HCT116 (cell line): ENCODE measurements at regions not wholly inside any gene's neighbourhood (a gene's known extent, or its start where the extent isn't known, plus 50 kb on each side); places are given as distances from the start of the nearest gene placed in this dataset.

Experiments
- ATAC-seq: fragments of 200-7000 bp; cut with Tn5 transposase; 2 replicates; pipeline ENCODE4 v1.9.1; 2020; ENCODE audit warnings: mild to moderate bottlenecking, moderate library complexity
- BruUV-seq: library from RNA; stranded (reverse); fragments of 400-500 nt; replicated peaks from 2 replicates; lab custom pipeline; 2021; lab: Mats Ljungman, UMichigan
- CTCF ChIA-PET: fragments of 300-600 bp; sonication (Branson Sonifier 250); formaldehyde crosslinking; loops from one replicate; lab custom pipeline; 2021; ENCODE audit warnings: antibody characterized with exemption; lab: Charles Lee
- POLR2A ChIA-PET: fragments of 300-600, 350-600 bp; sonication (Branson Sonifier 250); formaldehyde crosslinking; loops from one replicate; lab custom pipeline; 2021; ENCODE audit warnings: antibody characterized with exemption; lab: Charles Lee
- RAD21 ChIA-PET, 2 experiments: fragments of 300-600 bp; sonication (Branson Sonifier 250); formaldehyde crosslinking; loops; one replicate each; lab custom pipeline; 2023; ENCODE audit warnings: low total read pairs in 2 of 2; ENCODE audit not compliant: uncharacterized antibody in 2 of 2, unreplicated experiment in 2 of 2, low non-redundant PET in 1 of 2; lab: Charles Lee
- DNase-seq: peaks from one replicate; pipeline ENCODE4 v3.0.0-alpha.2; 2010; ENCODE audit warnings: low read depth, low spot score
- H2AFZ ChIP-seq: fragments of 200-600 bp; shearing (Covaris generic), sonication (generic); 2 replicates; pipeline ENCODE4 v1.6.1; 2017; ENCODE audit warnings: low read depth, mixed run types, mixed read lengths, antibody characterized with exemption, low read length; ENCODE audit not compliant: poor library complexity, severe bottlenecking
- H3K27ac ChIP-seq: 2 replicates; pipeline ENCODE4 v1.5.1; 2012; ENCODE audit warnings: low read depth, low read length
- H3K27me3 ChIP-seq: fragments of 200-600 bp; sonication (generic); 2 replicates; pipeline ENCODE4 v1.6.1; 2016; ENCODE audit warnings: mixed run types, low read length, mixed read lengths; ENCODE audit not compliant: insufficient read depth
- H3K36me3 ChIP-seq, 2 experiments: fragments of 200-500 bp in 1 of 2; fragments of 200-600 bp in 1 of 2; sonication (Bioruptor generic) in 1 of 2; sonication (generic) in 1 of 2; 2 replicates each; pipeline versions ENCODE4 v1.5.1 to v1.6.1; 2014 to 2016; ENCODE audit warnings: low read length in 2 of 2, inconsistent platforms in 1 of 2, mixed read lengths in 1 of 2, mixed run types in 1 of 2; ENCODE audit not compliant: insufficient read depth in 2 of 2, control insufficient read depth in 1 of 2
- H3K4me1 ChIP-seq, 2 experiments: fragments of 200-600 bp in 1 of 2; sonication (generic) in 1 of 2; 2 replicates each; pipeline versions ENCODE4 v1.5.1 to v1.6.1; 2012 to 2017; ENCODE audit warnings: low read length in 2 of 2, inconsistent platforms in 1 of 2, mild to moderate bottlenecking in 1 of 2, mixed read lengths in 1 of 2, mixed run types in 1 of 2, moderate library complexity in 1 of 2; ENCODE audit not compliant: insufficient read depth in 2 of 2, control insufficient read depth in 1 of 2
- H3K4me2 ChIP-seq: fragments of 200-600 bp; sonication (generic); 2 replicates; pipeline ENCODE4 v1.6.1; 2017; ENCODE audit warnings: mixed run types, low read length, mixed read lengths
- H3K4me3 ChIP-seq, 2 experiments: fragments of 200-600 bp in 1 of 2; sonication (generic) in 1 of 2; replicated peaks in 1 of 2; 2 replicates each; pipeline ENCODE4 v1.5.1; 2011 to 2016; ENCODE audit warnings: low read length in 2 of 2, control low read depth in 1 of 2, low read depth in 1 of 2, mild to moderate bottlenecking in 1 of 2, mixed read lengths in 1 of 2, mixed run types in 1 of 2
- H3K79me2 ChIP-seq: fragments of 200-600 bp; sonication (generic); 2 replicates; pipeline ENCODE4 v1.6.1; 2017; ENCODE audit warnings: mild to moderate bottlenecking, mixed run types, low read length, moderate library complexity, mixed read lengths; ENCODE audit not compliant: insufficient read depth
- H3K9ac ChIP-seq: fragments of 200-600 bp; sonication (generic); 2 replicates; pipeline ENCODE4 v1.6.1; 2016; ENCODE audit warnings: low read length, mixed read lengths
- H3K9me2 ChIP-seq: fragments of 200-600 bp; sonication (generic), shearing (Covaris generic); 2 replicates; pipeline ENCODE4 v1.6.1; 2017; ENCODE audit warnings: mixed run types, mild to moderate bottlenecking, moderate library complexity; ENCODE audit not compliant: insufficient read depth
- H3K9me3 ChIP-seq, 2 experiments: fragments of 200-500 bp in 1 of 2; fragments of 200-600 bp in 1 of 2; sonication (Bioruptor generic) in 1 of 2; sonication (generic) in 1 of 2; 2 replicates each; pipeline ENCODE4 v1.6.1; 2014 to 2017; ENCODE audit warnings: low read length in 2 of 2, mixed read lengths in 2 of 2, inconsistent platforms in 1 of 2, low read depth in 1 of 2, mild to moderate bottlenecking in 1 of 2, mixed run types in 1 of 2, moderate library complexity in 1 of 2; ENCODE audit not compliant: control insufficient read depth in 1 of 2, insufficient read depth in 1 of 2
- H4K20me1 ChIP-seq: fragments of 200-600 bp; sonication (generic), shearing (Covaris generic); 2 replicates; pipeline ENCODE4 v1.6.1; 2017; ENCODE audit warnings: mixed run types, mild to moderate bottlenecking, moderate library complexity; ENCODE audit not compliant: insufficient read depth
- CBX3 ChIP-seq: IDR thresholded peaks from 2 replicates; pipeline ENCODE4 v1.6.1; 2012; ENCODE audit warnings: low read depth
- CEBPB ChIP-seq: IDR thresholded peaks from 2 replicates; pipeline ENCODE4 v1.6.1; 2012; ENCODE audit warnings: low read depth
- EGR1 ChIP-seq: IDR thresholded peaks from 2 replicates; pipeline ENCODE4 v1.6.1; 2012; ENCODE audit warnings: low read depth
- EZH2 ChIP-seq: fragments of 200-600 bp; sonication (generic); IDR thresholded peaks from 2 replicates; pipeline ENCODE4 v1.6.1; 2017; ENCODE audit warnings: antibody characterized with exemption, mixed run types
- EZH2phosphoT487 ChIP-seq: fragments of 200-600 bp; IDR thresholded peaks from 2 replicates; pipeline ENCODE4 v1.6.1; 2018; ENCODE audit warnings: antibody characterized with exemption, borderline replicate concordance
- FOSL1 ChIP-seq: IDR thresholded peaks from 2 replicates; pipeline ENCODE4 v1.6.1; 2012; ENCODE audit warnings: low read depth
- JUND ChIP-seq: IDR thresholded peaks from 2 replicates; pipeline ENCODE4 v1.6.1; 2012
- POLR2A ChIP-seq: IDR thresholded peaks from 2 replicates; pipeline ENCODE4 v1.7.0; 2011; ENCODE audit warnings: borderline replicate concordance; ENCODE audit not compliant: insufficient read depth, insufficient read length; ENCODE audit errors: extremely low read depth
- POLR2AphosphoS5 ChIP-seq: IDR thresholded peaks from 2 replicates; pipeline ENCODE4 v1.6.1; 2011; ENCODE audit warnings: mild to moderate bottlenecking, low read depth, low read length, moderate library complexity
- RAD21 ChIP-seq: IDR thresholded peaks from 2 replicates; pipeline ENCODE4 v1.6.1; 2012; ENCODE audit warnings: low read depth, mild to moderate bottlenecking
- REST ChIP-seq: IDR thresholded peaks from 2 replicates; pipeline ENCODE4 v1.6.1; 2012; ENCODE audit warnings: low read depth
- SIN3A ChIP-seq: IDR thresholded peaks from 2 replicates; pipeline ENCODE4 v1.6.1; 2012; ENCODE audit warnings: low read depth
- SP1 ChIP-seq: IDR thresholded peaks from 2 replicates; pipeline ENCODE4 v1.6.1; 2012; ENCODE audit warnings: low read depth
- SRF ChIP-seq: IDR thresholded peaks from 2 replicates; pipeline ENCODE4 v1.6.1; 2012; ENCODE audit warnings: low read depth
- TCF7L2 ChIP-seq: IDR thresholded peaks from 2 replicates; pipeline ENCODE4 v1.7.0; 2011; ENCODE audit warnings: borderline replicate concordance, inconsistent platforms; ENCODE audit not compliant: insufficient read depth, insufficient read length; ENCODE audit errors: extremely low read depth
- YY1 ChIP-seq: IDR thresholded peaks from 2 replicates; pipeline ENCODE4 v1.6.1; 2011; ENCODE audit warnings: low read length, low read depth, moderate library complexity, mild to moderate bottlenecking; ENCODE audit not compliant: insufficient replicate concordance; ENCODE audit errors: extremely low read depth
- ZFX ChIP-seq: fragments of 450-650 bp; IDR thresholded peaks from 2 replicates; pipeline ENCODE4 v1.6.1; 2017
- ZNF274 ChIP-seq: fragments of 200-500 bp; sonication (Bioruptor generic); IDR thresholded peaks from 2 replicates; pipeline ENCODE4 v1.6.1; 2014; ENCODE audit warnings: mild to moderate bottlenecking, low read depth, low read length, inconsistent platforms
- intact Hi-C: fragments of 100-400 bp; cut with micrococcal nuclease; formaldehyde crosslinking; loops from 2 replicates; pipeline ENCODE4 v1.10.0; 2022
- TF ChIP-seq, protein P1 (sequence below): IDR thresholded peaks from 2 replicates; pipeline ENCODE4 v1.6.1; 2011; ENCODE audit warnings: mild to moderate bottlenecking, low read length, moderate library complexity; ENCODE audit not compliant: insufficient replicate concordance; ENCODE audit errors: extremely low read depth

DNA sequence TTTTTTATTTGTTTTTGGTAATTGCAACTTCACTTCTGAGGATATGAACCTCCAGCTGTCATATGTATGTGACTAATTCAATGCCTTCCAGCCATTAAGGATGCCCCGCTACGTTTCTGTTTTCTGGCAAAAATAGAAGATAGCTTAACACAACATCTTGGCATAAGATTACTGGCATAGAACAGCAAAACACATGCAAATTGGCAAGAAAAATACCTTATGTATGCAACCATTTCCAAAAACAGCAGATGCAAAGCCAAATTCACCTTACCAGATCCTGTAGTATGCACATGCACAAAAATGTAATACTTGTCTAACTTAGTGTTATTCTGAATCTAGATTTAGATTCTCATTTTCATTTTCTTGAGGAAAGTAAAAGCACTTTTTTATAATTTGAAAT, 461.1 kb upstream of the CYLC2 start (continued):
- TF ChIP-seq ZNF274 (no peak), POLR2A (no peak), TCF7L2 (no peak), CEBPB (no peak), CBX3 (no peak), EZH2phosphoT487 (no peak), JUND (no peak), EGR1 (no peak)

DNA sequence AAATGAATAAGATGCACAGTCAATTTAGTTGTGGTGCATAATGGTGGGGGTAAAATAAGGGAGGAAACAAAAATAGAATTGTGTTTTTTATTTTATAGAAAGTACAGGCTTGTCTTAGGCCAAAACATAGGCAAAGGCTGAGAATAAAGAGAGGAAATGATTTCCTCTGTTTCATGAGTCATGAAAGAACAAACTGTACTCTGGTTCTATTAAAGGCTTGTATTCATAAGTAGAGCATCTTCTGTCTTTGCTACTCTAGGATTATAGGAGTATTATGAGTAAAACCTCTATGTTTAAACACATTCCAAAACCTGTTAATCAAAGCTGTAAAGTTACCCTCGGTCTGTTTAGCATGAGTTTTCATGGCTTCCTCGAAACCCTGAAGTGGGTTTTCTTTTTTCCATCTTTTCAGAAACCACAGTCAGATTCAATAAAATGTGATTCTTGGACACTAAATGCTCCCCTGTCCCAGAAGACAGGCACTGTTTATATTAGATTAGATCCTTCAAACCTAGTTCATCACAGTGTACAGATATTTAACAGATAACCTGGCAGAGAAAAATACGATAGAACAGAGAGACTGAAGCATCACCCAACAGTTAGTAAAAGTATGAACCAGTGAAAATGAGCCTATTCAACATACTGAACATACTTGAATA, 473.9 kb upstream of the CYLC2 start:
- RAD21 ChIA-PET = no interaction called here
- no peak for DNase-seq
- POLR2A ChIA-PET = no interaction called here
- Histone ChIP-seq H3K27me3 (no peaks in the 10 kb centered on the region), H3K9me3 (peaks cover 14 to 17% of the 10 kb centered on the region in 2 experiments; a peak in 2 of 4 replicates), H3K27ac (no peak overlapping the region), H3K36me3 (no peaks in the 10 kb centered on the region), H3K9me2 (no peaks in the 10 kb centered on the region), H4K20me1 (no peaks in the 10 kb centered on the region), H3K79me2 (no peaks in the 10 kb centered on the region), H3K4me1 (no peaks in the 10 kb centered on the region), H2AFZ (no peak overlapping the region), H3K9ac (no peak overlapping the region), H3K4me2 (no peak overlapping the region), H3K4me3 (no peak overlapping the region)
- TF ChIP-seq TCF7L2 (no peak), POLR2A (no peak), REST (no peak), SRF (no peak), EZH2 (no peak), POLR2AphosphoS5 (no peak), FOSL1 (no peak), SIN3A (no peak), RAD21 (no peak), SP1 (no peak), JUND (no peak), ZFX (no peak), ZNF274 (no peak), YY1 (no peak)
- TF ChIP-seq, protein P1, sequence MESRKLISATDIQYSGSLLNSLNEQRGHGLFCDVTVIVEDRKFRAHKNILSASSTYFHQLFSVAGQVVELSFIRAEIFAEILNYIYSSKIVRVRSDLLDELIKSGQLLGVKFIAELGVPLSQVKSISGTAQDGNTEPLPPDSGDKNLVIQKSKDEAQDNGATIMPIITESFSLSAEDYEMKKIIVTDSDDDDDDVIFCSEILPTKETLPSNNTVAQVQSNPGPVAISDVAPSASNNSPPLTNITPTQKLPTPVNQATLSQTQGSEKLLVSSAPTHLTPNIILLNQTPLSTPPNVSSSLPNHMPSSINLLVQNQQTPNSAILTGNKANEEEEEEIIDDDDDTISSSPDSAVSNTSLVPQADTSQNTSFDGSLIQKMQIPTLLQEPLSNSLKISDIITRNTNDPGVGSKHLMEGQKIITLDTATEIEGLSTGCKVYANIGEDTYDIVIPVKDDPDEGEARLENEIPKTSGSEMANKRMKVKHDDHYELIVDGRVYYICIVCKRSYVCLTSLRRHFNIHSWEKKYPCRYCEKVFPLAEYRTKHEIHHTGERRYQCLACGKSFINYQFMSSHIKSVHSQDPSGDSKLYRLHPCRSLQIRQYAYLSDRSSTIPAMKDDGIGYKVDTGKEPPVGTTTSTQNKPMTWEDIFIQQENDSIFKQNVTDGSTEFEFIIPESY = no peak
- no TSS peak for BruUV-seq
- ATAC-seq = no peak
- intact Hi-C loops = no loop called here
- CTCF ChIA-PET = no interaction called here
